OCI-LY3 (cell line): ENCODE measurements at regions not wholly inside any gene's neighbourhood (a gene's known extent, or its start where the extent isn't known, plus 50 kb on each side); places are given as distances from the start of the nearest gene placed in this dataset.
"Not testable (repeated sequence)": the region's sequence is repeated elsewhere in the genome, so short reads cannot be mapped to it uniquely, and the experiment has no call there.

Experiments used
- H2AFZ ChIP-seq: fragments of 200-600, 300-600 bp; shearing (Covaris generic); 2 replicates; pipeline ENCODE4 v1.6.0; 2014; ENCODE audit warnings: antibody characterized with exemption, low read depth, low read length
- H3K27ac ChIP-seq: fragments of 200-600, 300-600 bp; sonication (generic); 2 replicates; pipeline ENCODE4 v1.5.1; 2014; ENCODE audit warnings: mild to moderate bottlenecking, low read length, moderate library complexity, mixed read lengths
- H3K27me3 ChIP-seq: fragments of 200-600, 300-600 bp; sonication (generic); 2 replicates; pipeline ENCODE4 v1.6.1; 2014; ENCODE audit warnings: low read depth, low read length, mixed read lengths
- H3K36me3 ChIP-seq: fragments of 200-600, 300-600 bp; sonication (generic); replicated peaks from 2 replicates; pipeline ENCODE3; 2014; ENCODE audit warnings: low read depth, low read length, mixed read lengths
- H3K4me1 ChIP-seq: fragments of 300-600, 200-600 bp; sonication (generic); 2 replicates; pipeline ENCODE4 v1.6.1; 2014; ENCODE audit warnings: low read length, mixed read lengths
- H3K4me2 ChIP-seq: fragments of 200-600, 300-600 bp; sonication (generic); 2 replicates; pipeline ENCODE4 v1.6.1; 2014; ENCODE audit warnings: low read length, mixed read lengths
- H3K4me3 ChIP-seq: fragments of 300-600, 200-600 bp; sonication (generic); 2 replicates; pipeline ENCODE4 v1.5.1; 2014; ENCODE audit warnings: antibody characterized with exemption, mild to moderate bottlenecking, low read length, moderate library complexity
- H3K79me2 ChIP-seq: fragments of 300-600, 200-600 bp; shearing (Covaris generic); 2 replicates; pipeline ENCODE4 v1.6.1; 2014; ENCODE audit warnings: mild to moderate bottlenecking, low read length, mixed read lengths
- H3K9ac ChIP-seq: fragments of 300-600, 200-600 bp; shearing (Covaris generic); 2 replicates; pipeline ENCODE4 v1.6.0; 2014; ENCODE audit warnings: mild to moderate bottlenecking, low read length, moderate library complexity
- H3K9me3 ChIP-seq: fragments of 200-600, 300-600 bp; shearing (Covaris generic); 2 replicates; pipeline ENCODE4 v1.6.1; 2014; ENCODE audit warnings: low read length, mixed read lengths; ENCODE audit not compliant: insufficient read depth
- H4K20me1 ChIP-seq: fragments of 200-600, 300-600 bp; sonication (generic); 2 replicates; pipeline ENCODE4 v1.6.1; 2016; ENCODE audit warnings: low read length, mixed read lengths; ENCODE audit not compliant: insufficient read depth
- EZH2phosphoT487 ChIP-seq: fragments of 200-600 bp; shearing (Covaris generic); IDR thresholded peaks from 2 replicates; pipeline ENCODE4 v1.6.1; 2018; ENCODE audit warnings: antibody characterized with exemption, mixed run types, low read depth
- TF ChIP-seq, protein P1 (sequence below): fragments of 200-600, 300-600 bp; sonication (generic); IDR thresholded peaks from 2 replicates; pipeline ENCODE4 v1.5.1; 2014; ENCODE audit warnings: antibody characterized with exemption, low read length, low read depth

GRCh38 chr13:58379221-58379620 lies 747.7 kb downstream of the PCDH17 start:
- Histone ChIP-seq H3K36me3 (peaks cover 7% of the 10 kb centered on the region), H3K9ac (no peak overlapping the region), H3K27ac (no peak overlapping the region), H3K27me3 (no peaks in the 10 kb centered on the region), H4K20me1 (no peaks in the 10 kb centered on the region), H3K4me3 (no peak overlapping the region), H3K79me2 (no peaks in the 10 kb centered on the region), H2AFZ (no peak overlapping the region), H3K4me1 (peaks cover 36% of the 10 kb centered on the region), H3K9me3 (peaks cover 11% of the 10 kb centered on the region; the same call in 1 of the 2 replicates), H3K4me2 (no peak overlapping the region)
- no peak for TF ChIP-seq EZH2phosphoT487
- TF ChIP-seq, protein P1, sequence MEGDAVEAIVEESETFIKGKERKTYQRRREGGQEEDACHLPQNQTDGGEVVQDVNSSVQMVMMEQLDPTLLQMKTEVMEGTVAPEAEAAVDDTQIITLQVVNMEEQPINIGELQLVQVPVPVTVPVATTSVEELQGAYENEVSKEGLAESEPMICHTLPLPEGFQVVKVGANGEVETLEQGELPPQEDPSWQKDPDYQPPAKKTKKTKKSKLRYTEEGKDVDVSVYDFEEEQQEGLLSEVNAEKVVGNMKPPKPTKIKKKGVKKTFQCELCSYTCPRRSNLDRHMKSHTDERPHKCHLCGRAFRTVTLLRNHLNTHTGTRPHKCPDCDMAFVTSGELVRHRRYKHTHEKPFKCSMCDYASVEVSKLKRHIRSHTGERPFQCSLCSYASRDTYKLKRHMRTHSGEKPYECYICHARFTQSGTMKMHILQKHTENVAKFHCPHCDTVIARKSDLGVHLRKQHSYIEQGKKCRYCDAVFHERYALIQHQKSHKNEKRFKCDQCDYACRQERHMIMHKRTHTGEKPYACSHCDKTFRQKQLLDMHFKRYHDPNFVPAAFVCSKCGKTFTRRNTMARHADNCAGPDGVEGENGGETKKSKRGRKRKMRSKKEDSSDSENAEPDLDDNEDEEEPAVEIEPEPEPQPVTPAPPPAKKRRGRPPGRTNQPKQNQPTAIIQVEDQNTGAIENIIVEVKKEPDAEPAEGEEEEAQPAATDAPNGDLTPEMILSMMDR = no peak

DNA sequence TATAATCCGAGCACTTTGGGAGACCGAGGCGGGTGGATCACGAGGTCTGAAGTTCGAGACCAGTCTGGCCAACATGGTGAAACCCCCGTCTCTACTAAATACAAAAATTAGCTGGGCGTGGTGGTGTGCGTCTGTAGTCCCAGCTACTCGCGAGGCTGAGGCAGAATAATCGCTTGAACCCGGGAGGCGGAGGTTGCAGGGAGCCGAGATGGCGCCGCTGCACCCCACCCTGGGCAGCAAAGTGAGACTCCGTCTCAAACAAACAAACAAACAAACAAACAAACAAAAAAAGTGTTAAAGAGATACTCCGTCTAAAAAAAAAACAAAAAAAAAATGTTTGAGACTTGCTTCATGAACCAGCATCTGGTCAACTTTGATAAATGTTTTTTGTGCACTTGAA lies 753.8 kb downstream of the PCDH17 start:
- H3K4me3 ChIP-seq, H3K9me3 ChIP-seq, H4K20me1 ChIP-seq, H2AFZ ChIP-seq, H3K79me2 ChIP-seq, H3K4me1 ChIP-seq, H3K27ac ChIP-seq, H3K4me2 ChIP-seq, H3K9ac ChIP-seq, H3K36me3 ChIP-seq, H3K27me3 ChIP-seq: not testable (repeated sequence)

- H3K4me2 ChIP-seq = no peak overlapping the region
- H3K9me3 ChIP-seq = peaks cover 13% of the 10 kb centered on the region; the same call in 1 of the 2 replicates
- no peaks in the 10 kb centered on the region for H3K79me2 ChIP-seq
- H3K4me3 ChIP-seq = no peak overlapping the region
- H3K4me1 ChIP-seq = no peaks in the 10 kb centered on the region
- H4K20me1 ChIP-seq = no peaks in the 10 kb centered on the region
- H3K27ac ChIP-seq = no peak overlapping the region
- H2AFZ ChIP-seq = no peak overlapping the region
- H3K9ac ChIP-seq = no peak overlapping the region
- TF ChIP-seq EZH2phosphoT487 = no peak
- TF ChIP-seq, protein P1 = no peak
- H3K36me3 ChIP-seq = no peaks in the 10 kb centered on the region
- no peaks in the 10 kb centered on the region for H3K27me3 ChIP-seq
Observed at GRCh38 chr13:58397596-58398387, 766.2 kb downstream of the PCDH17 start.

GRCh38 chr13:58399263-58399662 lies 767.7 kb downstream of the PCDH17 start:
- Histone ChIP-seq H3K27me3 (no peaks in the 10 kb centered on the region), H3K36me3 (no peaks in the 10 kb centered on the region), H3K4me2 (no peak overlapping the region), H3K27ac (no peak overlapping the region), H2AFZ (no peak overlapping the region), H3K9ac (no peak overlapping the region), H3K79me2 (no peaks in the 10 kb centered on the region), H3K4me1 (no peaks in the 10 kb centered on the region), H3K4me3 (no peak overlapping the region), H3K9me3 (peaks cover 13% of the 10 kb centered on the region; the same call in 1 of the 2 replicates), H4K20me1 (no peaks in the 10 kb centered on the region)
- TF ChIP-seq, protein P1 = no peak
- TF ChIP-seq EZH2phosphoT487 = no peak
